AG10803 (cell line): ENCODE measurements at regions not wholly inside any gene's neighbourhood (a gene's known extent, or its start where the extent isn't known, plus 50 kb on each side); places are given as distances from the start of the nearest gene placed in this dataset.

Experiments
- DNase-seq: peaks from one replicate; pipeline ENCODE4 v3.0.0; 2010; ENCODE audit warnings: low read depth
- H3K4me3 ChIP-seq: 2 replicates; pipeline ENCODE4 v1.5.1; 2011; ENCODE audit warnings: mild to moderate bottlenecking, low read length, control low read depth
- TF ChIP-seq, protein P1 (sequence below): conservative IDR thresholded peaks from 2 replicates; pipeline ENCODE4 v1.5.1; 2011; ENCODE audit warnings: mild to moderate bottlenecking, low read length, control low read depth, inconsistent platforms

DNA sequence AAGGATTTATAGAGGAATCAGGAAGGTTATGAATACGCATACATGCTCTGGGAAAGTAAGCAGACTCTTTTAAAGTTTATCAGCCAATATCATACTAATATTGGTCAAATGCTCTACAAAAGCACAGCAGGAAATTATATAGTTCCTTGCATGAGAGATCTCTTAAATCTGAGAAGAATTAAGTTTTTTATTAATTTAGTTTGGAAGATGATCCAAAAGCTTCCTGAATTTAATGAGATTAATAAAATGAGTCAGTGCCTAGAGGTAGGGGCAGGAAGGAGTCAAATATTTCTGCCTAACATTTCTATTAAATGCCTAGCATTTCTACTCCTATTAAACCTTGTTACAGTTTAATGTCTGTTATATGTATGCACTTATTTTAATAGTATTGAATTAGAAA is 1608.2 kb downstream of the GRIK2 start:
- TF ChIP-seq, protein P1, sequence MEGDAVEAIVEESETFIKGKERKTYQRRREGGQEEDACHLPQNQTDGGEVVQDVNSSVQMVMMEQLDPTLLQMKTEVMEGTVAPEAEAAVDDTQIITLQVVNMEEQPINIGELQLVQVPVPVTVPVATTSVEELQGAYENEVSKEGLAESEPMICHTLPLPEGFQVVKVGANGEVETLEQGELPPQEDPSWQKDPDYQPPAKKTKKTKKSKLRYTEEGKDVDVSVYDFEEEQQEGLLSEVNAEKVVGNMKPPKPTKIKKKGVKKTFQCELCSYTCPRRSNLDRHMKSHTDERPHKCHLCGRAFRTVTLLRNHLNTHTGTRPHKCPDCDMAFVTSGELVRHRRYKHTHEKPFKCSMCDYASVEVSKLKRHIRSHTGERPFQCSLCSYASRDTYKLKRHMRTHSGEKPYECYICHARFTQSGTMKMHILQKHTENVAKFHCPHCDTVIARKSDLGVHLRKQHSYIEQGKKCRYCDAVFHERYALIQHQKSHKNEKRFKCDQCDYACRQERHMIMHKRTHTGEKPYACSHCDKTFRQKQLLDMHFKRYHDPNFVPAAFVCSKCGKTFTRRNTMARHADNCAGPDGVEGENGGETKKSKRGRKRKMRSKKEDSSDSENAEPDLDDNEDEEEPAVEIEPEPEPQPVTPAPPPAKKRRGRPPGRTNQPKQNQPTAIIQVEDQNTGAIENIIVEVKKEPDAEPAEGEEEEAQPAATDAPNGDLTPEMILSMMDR = no peak
- H3K4me3 ChIP-seq = no peak overlapping the region
- DNase-seq = no peak

DNA sequence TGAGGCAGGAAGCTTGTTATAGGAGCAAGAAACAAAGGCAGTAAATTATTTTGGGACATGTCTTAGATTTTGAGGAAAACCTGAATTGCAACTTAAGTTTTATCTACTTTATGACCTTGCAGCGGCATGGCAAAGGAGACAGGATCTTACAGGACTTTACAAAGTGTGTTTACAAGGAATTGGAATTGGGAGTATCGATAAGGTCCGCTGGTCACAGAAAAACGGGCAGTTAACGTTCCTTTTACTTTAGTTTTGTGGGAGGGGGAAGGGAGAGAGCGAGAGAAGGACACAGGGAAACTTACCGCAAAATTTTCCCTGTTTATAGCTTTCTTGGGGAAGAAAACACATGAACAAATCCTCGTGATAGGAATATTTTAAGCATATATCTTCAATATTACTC is 1607.2 kb downstream of the GRIK2 start:
- no peak overlapping the region for H3K4me3 ChIP-seq
- DNase-seq = no peak
- TF ChIP-seq, protein P1 = no peak

DNA sequence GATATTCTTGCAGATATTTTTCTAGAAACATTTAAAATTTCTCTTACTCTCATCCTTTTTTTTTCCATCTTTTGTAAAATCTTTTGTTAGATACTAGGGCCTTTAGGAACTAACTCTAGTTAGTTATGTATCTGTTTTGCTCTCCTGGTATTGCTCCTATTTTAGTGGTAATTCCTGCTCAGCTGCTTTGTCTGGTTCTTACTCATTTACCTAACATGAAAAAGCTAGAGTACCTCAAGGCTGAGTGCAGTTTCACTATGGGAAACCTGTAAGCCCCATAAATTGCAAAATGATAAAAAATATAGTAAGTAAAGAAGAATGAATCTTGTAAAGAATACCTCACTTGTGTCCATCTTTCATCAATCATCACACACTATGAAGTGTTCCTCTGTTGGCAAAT is 1602.0 kb downstream of the GRIK2 start:
- TF ChIP-seq, protein P1 = no peak
- H3K4me3 ChIP-seq = no peak overlapping the region
- no peak for DNase-seq

DNA sequence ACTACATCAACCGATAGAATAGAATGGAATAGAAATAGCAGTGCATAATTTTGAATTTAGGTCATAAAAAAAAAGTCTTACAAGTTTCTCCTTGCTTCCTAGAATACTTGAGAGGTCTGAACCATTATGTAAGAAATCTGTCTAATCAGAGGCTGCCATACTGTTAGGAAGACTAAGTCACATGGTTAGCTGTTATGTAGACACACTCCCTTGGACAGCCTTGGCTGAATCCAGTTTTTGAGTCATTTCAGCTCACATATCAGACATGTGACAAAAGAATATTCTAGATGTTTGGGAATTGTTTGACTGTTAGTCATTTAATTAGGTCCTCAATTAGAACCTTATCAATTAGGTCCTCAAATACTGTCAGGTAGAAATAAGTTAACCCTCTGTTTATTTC is 1601.4 kb downstream of the GRIK2 start:
- no peak for DNase-seq
- H3K4me3 ChIP-seq = no peak overlapping the region
- TF ChIP-seq, protein P1 = no peak

DNA sequence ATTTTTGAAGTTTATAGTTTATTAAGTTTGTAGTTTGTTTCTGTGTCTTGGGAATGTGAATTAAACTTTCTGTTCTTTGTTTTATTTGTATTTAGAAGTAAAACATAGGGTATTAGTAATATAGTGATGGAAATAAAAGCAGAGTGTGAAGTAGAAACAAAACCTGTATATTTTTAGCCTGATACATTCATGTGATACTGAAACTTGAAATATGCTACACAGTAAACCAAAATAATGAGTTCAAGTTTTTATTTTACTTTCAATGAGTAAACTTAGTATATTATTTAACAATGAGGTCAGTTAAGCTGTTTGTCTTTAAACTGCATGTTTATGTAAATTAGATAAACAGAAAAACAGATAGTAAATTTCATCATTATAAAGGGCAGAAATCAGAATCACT is 1592.6 kb downstream of the GRIK2 start:
- TF ChIP-seq, protein P1 = no peak
- H3K4me3 ChIP-seq = no peak overlapping the region
- DNase-seq = no peak

DNA sequence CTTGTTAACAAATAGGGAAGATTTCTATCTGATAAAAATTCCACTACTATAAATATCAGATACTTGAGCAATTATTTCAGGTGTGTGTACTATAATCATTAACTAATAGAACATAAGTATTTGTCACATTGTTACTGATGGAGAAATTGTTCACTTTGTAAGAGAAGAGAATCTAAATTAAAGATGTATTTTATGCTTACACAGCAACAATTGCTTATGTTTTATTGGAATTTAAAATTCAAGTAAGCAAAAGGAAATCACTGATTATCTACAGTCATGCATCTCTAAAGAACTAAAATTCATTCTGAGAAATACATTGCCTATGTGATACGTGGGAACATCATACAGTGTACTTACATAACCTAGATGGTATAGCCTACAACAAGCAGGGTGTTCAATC is 1590.8 kb downstream of the GRIK2 start:
- no peak overlapping the region for H3K4me3 ChIP-seq

DNA sequence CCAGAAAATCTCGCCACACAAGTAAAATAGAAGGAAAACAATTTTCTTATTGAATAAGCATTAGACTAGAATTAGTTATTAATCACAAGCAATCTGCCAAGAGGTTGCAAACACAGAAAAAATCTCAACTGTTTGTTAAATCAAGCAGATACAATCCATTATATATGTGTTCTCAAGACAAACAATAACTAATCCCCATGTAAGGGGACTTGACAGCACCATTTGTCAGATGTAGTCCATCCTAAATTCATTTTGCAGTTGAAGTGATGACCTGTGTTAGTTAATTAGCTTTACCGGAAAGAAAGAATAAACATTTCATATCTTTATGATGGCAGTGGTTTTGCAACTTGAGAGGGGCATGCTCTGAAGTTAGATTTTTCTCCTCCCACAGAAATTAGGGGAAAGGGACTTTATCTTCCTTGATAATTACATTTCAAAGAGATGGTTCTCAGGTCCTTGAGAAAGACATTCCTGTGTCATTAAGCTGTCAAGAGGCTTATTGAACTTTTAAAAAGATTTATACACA is 1588.0 kb downstream of the GRIK2 start:
- H3K4me3 ChIP-seq = no peak overlapping the region
- no peak for DNase-seq
- TF ChIP-seq, protein P1 = no peak

More for the DNA sequence above, 1590.8 kb downstream of the GRIK2 start:
- DNase-seq = no peak
- TF ChIP-seq, protein P1 = no peak
